Sigmoid colon (tissue), 6 donors: ENCODE measurements at regions not wholly inside any gene's neighbourhood (a gene's known extent, or its start where the extent isn't known, plus 50 kb on each side); places are given as distances from the start of the nearest gene placed in this dataset.

ENCODE experiments used
- DNase-seq: peaks from one replicate; pipeline ENCODE4 v3.0.0-alpha.2; 2019
- H3K27ac ChIP-seq, 4 donors: fragments of 200-600 bp; sonication (generic); one replicate each; pipeline ENCODE4 v1.5.1; 2016 to 2019; ENCODE audit warnings: mild to moderate bottlenecking in 1 of 4
- H3K27me3 ChIP-seq, 3 donors: fragments of 200-600 bp; sonication (generic); one replicate each; pipeline ENCODE4 v1.5.1; 2019; ENCODE audit warnings: mild to moderate bottlenecking in 1 of 3
- H3K36me3 ChIP-seq, 4 donors: fragments of 200-600 bp; sonication (generic); one replicate each; pipeline ENCODE4 v1.5.1; 2016 to 2019
- H3K4me1 ChIP-seq, 4 donors: fragments of 200-600 bp; sonication (generic); one replicate each; pipeline ENCODE4 v1.5.1; 2017 to 2019
- H3K4me3 ChIP-seq, 4 donors: fragments of 200-600 bp; sonication (generic); one replicate each; pipeline ENCODE4 v1.5.1; 2017 to 2019; ENCODE audit warnings: mild to moderate bottlenecking in 2 of 4, moderate library complexity in 1 of 4
- H3K9me3 ChIP-seq, 4 donors: fragments of 200-600 bp in 3 of 4; sonication (generic) in 3 of 4; one replicate each; pipeline versions ENCODE4 v1.5.1 to v1.6.1; 2013 to 2019
- CTCF ChIP-seq, 4 experiments: fragments of 450-650 bp in 3 of 4; fragments of 200-600 bp in 1 of 4; IDR thresholded peaks; one replicate each; pipeline ENCODE4 v1.5.1; 2016 to 2019; ENCODE audit warnings: antibody characterized with exemption in 4 of 4, mild to moderate bottlenecking in 3 of 4, moderate library complexity in 2 of 4
- EP300 ChIP-seq, 4 donors: sonication (generic); formaldehyde crosslinking; IDR thresholded peaks; one replicate each; pipeline ENCODE4 v1.6.1; 2017; ENCODE audit warnings: antibody characterized with exemption in 4 of 4
- POLR2A ChIP-seq, 2 donors: fragments of 450-650 bp; IDR thresholded peaks; one replicate each; pipeline ENCODE4 v1.6.1; 2016; ENCODE audit warnings: antibody characterized with exemption in 2 of 2, mild to moderate bottlenecking in 2 of 2, moderate library complexity in 2 of 2
- POLR2AphosphoS5 ChIP-seq, 4 donors: sonication (generic); formaldehyde crosslinking; IDR thresholded peaks; one replicate each; pipeline ENCODE4 v1.6.1; 2017; ENCODE audit warnings: antibody characterized with exemption in 4 of 4
- WGBS, 2 donors: extraction: QIAGEN DNeasy Blood & Tissue Kit; methylation state at CpG; one replicate each; pipeline ENCODE4 v1.1.7; 2013; 5-methylcytosine and 5-hydroxymethylcytosine counted together
- intact Hi-C: fragments of 100-400 bp; cut with DNase I; formaldehyde crosslinking; loops from one replicate; pipeline ENCODE4 v1.15.1; 2023
- donor health status: healthy with polysubstance abuse.
- donor health status: healthy.

GRCh38 chr21:29449306-29449950 lies 150.7 kb downstream of the BACH1 start:
- no peaks in the 10 kb centered on the region for H3K36me3 ChIP-seq
- no peak overlapping the region for H3K27ac ChIP-seq
- intact Hi-C loops: no loop called here
- H3K9me3 ChIP-seq: peaks cover 0 to 4% (median 2%) of the 10 kb centered on the region in 4 donors
- H3K4me1 ChIP-seq: no peaks in the 10 kb centered on the region
- H3K4me3 ChIP-seq: no peak overlapping the region
- TF ChIP-seq POLR2A (IDR thresholded peaks at IDR 0.05): no peak
- no peak for TF ChIP-seq POLR2AphosphoS5 (IDR thresholded peaks at IDR 0.05)
- TF ChIP-seq CTCF (IDR thresholded peaks at IDR 0.05): no peak
- TF ChIP-seq EP300 (IDR thresholded peaks at IDR 0.05): no peak
- 81 to 92% methylated on average over 6 of the region's 6 CpGs for WGBS, 2 donors
- no peaks in the 10 kb centered on the region for H3K27me3 ChIP-seq
- DNase-seq: no peak

GRCh38 chr21:29450058-29450457 lies 151.3 kb downstream of the BACH1 start:
- 87 to 96% methylated on average over 6 of the region's 6 CpGs for WGBS, 2 donors
- Histone ChIP-seq H3K36me3 (no peaks in the 10 kb centered on the region), H3K9me3 (peaks cover 0 to 4% (median 2%) of the 10 kb centered on the region in 4 donors), H3K4me1 (no peaks in the 10 kb centered on the region), H3K27me3 (no peaks in the 10 kb centered on the region), H3K27ac (no peak overlapping the region), H3K4me3 (no peak overlapping the region)
- DNase-seq: no peak
- intact Hi-C loops: no loop called here
- TF ChIP-seq POLR2A (IDR thresholded peaks at IDR 0.05): no peak
- TF ChIP-seq EP300 (IDR thresholded peaks at IDR 0.05): no peak
- TF ChIP-seq POLR2AphosphoS5 (IDR thresholded peaks at IDR 0.05): no peak
- no peak for TF ChIP-seq CTCF (IDR thresholded peaks at IDR 0.05)

GRCh38 chr21:29453511-29453910 lies 154.8 kb downstream of the BACH1 start:
- Histone ChIP-seq H3K27me3 (no peaks in the 10 kb centered on the region), H3K4me1 (no peaks in the 10 kb centered on the region), H3K27ac (no peak overlapping the region), H3K36me3 (no peaks in the 10 kb centered on the region), H3K9me3 (peaks cover 0 to 1% (median under 1%) of the 10 kb centered on the region in 4 donors), H3K4me3 (no peak overlapping the region)
- TF ChIP-seq POLR2A (IDR thresholded peaks at IDR 0.05) (no peak), POLR2AphosphoS5 (IDR thresholded peaks at IDR 0.05) (no peak), EP300 (IDR thresholded peaks at IDR 0.05) (no peak), CTCF (IDR thresholded peaks at IDR 0.05) (no peak)
- 83 to 84% methylated on average over 3 of the region's 3 CpGs for WGBS, 2 donors
- intact Hi-C loops: no loop called here
- no peak for DNase-seq

- Histone ChIP-seq H3K9me3 (no peaks in the 10 kb centered on the region), H3K4me1 (no peaks in the 10 kb centered on the region), H3K4me3 (no peak overlapping the region), H3K27ac (no peak overlapping the region), H3K27me3 (no peaks in the 10 kb centered on the region), H3K36me3 (no peaks in the 10 kb centered on the region)
- intact Hi-C loops: no loop called here
- 66 to 68% methylated on average over 1 of the region's 1 CpG for WGBS, 2 donors
- TF ChIP-seq CTCF (IDR thresholded peaks at IDR 0.05): no peak
- no peak for TF ChIP-seq POLR2A (IDR thresholded peaks at IDR 0.05)
- TF ChIP-seq EP300 (IDR thresholded peaks at IDR 0.05): no peak
- TF ChIP-seq POLR2AphosphoS5 (IDR thresholded peaks at IDR 0.05): no peak
- no peak for DNase-seq
Observed at GRCh38 chr21:29454179-29454578, 155.5 kb downstream of the BACH1 start.

- Histone ChIP-seq H3K27ac (no peak overlapping the region), H3K4me1 (no peaks in the 10 kb centered on the region), H3K9me3 (no peaks in the 10 kb centered on the region), H3K36me3 (no peaks in the 10 kb centered on the region), H3K27me3 (no peaks in the 10 kb centered on the region), H3K4me3 (no peak overlapping the region)
- no peak for TF ChIP-seq CTCF (IDR thresholded peaks at IDR 0.05)
- TF ChIP-seq POLR2AphosphoS5 (IDR thresholded peaks at IDR 0.05): no peak
- TF ChIP-seq POLR2A (IDR thresholded peaks at IDR 0.05): no peak
- no peak for TF ChIP-seq EP300 (IDR thresholded peaks at IDR 0.05)
- WGBS, 2 donors: 94% methylated on average over 1 of the region's 1 CpG
- intact Hi-C loops: no loop called here
- DNase-seq: no peak
Observed at GRCh38 chr21:29462479-29462878, 163.8 kb downstream of the BACH1 start.
